Large intestine (tissue), 3 donors: ENCODE measurements at regions not wholly inside any gene's neighbourhood (a gene's known extent, or its start where the extent isn't known, plus 50 kb on each side); places are given as distances from the start of the nearest gene placed in this dataset.

ENCODE experiments used
- DNase-seq, 2 donors: peaks; one replicate each; pipeline versions ENCODE4 v3.0.0 to v3.0.0-alpha.2; 2013
- H3K27ac ChIP-seq: one replicate; pipeline ENCODE4 v1.5.1; 2013; ENCODE audit warnings: low read length
- H3K27me3 ChIP-seq: 2 replicates; pipeline ENCODE4 v1.6.1; 2013; ENCODE audit warnings: low read length; ENCODE audit not compliant: control insufficient read depth, insufficient read depth
- H3K36me3 ChIP-seq: 2 replicates; pipeline ENCODE4 v1.6.1; 2013; ENCODE audit warnings: low read length; ENCODE audit not compliant: control insufficient read depth, insufficient read depth
- H3K4me1 ChIP-seq: one replicate; pipeline ENCODE4 v1.6.1; 2013; ENCODE audit warnings: low read length; ENCODE audit not compliant: control insufficient read depth, insufficient read depth
- H3K4me3 ChIP-seq: one replicate; pipeline ENCODE4 v1.5.1; 2013; ENCODE audit warnings: low read length
- H3K9me3 ChIP-seq: one replicate; pipeline ENCODE4 v1.6.1; 2013; ENCODE audit warnings: mild to moderate bottlenecking, low read depth, low read length, moderate library complexity; ENCODE audit not compliant: control insufficient read depth
- WGBS: methylation state at CpG from one replicate; pipeline ENCODE4 v1.1.5; 2013; ENCODE audit warnings: low lambda C conversion rate; ENCODE audit not compliant: insufficient coverage; 5-methylcytosine and 5-hydroxymethylcytosine counted together

DNA sequence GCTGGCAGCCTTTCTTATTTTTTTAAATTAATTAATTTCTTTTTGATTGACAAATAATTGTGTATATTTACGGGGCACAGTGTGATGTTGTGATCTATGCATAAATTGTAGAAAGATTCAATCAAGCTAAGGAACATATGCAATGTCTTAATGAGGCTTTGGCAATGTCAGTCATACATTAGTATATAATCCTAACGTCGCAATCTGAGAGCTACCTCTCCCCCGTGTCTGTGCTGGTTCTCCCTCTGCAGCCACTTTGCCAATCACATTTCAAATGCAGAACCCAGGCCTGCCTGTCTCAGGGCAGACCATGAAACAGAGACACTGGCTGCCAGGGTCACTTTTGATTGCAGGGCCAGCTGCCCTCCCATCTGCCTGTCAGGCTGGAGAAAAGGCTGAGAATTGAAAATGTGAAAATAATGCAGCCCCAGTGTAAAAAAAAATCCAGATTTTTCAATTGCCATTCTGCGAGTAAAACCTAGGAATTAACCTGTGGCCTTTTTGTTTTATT lies 56.3 kb downstream of the SLC24A2 start:
- Histone ChIP-seq H3K4me3 (no peak overlapping the region), H3K4me1 (no peaks in the 10 kb centered on the region), H3K36me3 (no peaks in the 10 kb centered on the region), H3K9me3 (no peaks in the 10 kb centered on the region), H3K27ac (no peak overlapping the region), H3K27me3 (no peaks in the 10 kb centered on the region)
- WGBS: 60% methylated on average over 1 of the region's 5 CpGs
- DNase-seq: no peak

DNA sequence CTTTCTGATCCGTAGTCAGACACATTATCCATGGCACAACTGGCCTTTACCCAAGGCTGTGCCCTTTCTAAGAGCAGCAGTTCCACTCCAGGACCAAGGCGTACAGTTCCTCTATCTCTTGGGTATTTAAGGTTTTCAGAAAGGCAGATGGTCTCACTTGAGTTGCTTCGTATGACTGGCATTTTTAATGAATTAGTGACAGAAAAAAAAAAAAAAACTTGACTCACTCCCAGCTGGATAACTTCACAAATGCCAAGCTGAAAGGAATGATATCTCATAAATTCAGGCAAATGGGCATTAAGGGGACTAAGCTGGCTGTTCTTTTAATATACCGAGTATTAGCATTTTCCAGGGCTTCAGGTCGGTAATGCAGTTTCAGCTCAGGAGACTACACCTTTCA lies 60.7 kb downstream of the SLC24A2 start:
- Histone ChIP-seq H3K4me1 (no peaks in the 10 kb centered on the region), H3K36me3 (no peaks in the 10 kb centered on the region), H3K27me3 (no peaks in the 10 kb centered on the region), H3K9me3 (no peaks in the 10 kb centered on the region), H3K4me3 (no peak overlapping the region), H3K27ac (no peak overlapping the region)
- DNase-seq: no peak
- 89% methylated on average over 3 of the region's 5 CpGs for WGBS

DNA sequence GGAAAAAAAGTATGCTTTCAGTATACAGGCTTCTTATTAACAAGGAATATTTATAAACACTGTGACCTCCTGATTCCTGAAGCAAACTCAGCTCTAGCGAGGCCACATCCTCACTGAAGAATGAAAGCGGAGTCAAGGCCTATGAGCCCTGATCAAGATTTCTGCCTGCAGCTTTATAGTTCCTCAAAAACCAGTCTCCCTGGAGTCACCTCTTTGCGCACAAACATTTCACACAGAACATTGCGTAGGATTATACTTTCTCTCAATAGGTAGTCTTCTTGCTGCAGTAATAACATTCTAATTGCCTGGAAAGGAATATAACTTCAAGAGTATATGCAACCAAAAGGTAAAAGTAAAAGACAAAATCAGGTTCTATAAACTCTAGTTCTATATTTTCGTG lies 62.9 kb downstream of the SLC24A2 start:
- no peak overlapping the region for H3K27ac ChIP-seq
- no peaks in the 10 kb centered on the region for H3K27me3 ChIP-seq
- H3K9me3 ChIP-seq: no peaks in the 10 kb centered on the region
- 90% methylated on average over 1 of the region's 5 CpGs for WGBS
- H3K36me3 ChIP-seq: no peaks in the 10 kb centered on the region
- no peak for DNase-seq
- H3K4me3 ChIP-seq: no peak overlapping the region
- H3K4me1 ChIP-seq: no peaks in the 10 kb centered on the region

DNA sequence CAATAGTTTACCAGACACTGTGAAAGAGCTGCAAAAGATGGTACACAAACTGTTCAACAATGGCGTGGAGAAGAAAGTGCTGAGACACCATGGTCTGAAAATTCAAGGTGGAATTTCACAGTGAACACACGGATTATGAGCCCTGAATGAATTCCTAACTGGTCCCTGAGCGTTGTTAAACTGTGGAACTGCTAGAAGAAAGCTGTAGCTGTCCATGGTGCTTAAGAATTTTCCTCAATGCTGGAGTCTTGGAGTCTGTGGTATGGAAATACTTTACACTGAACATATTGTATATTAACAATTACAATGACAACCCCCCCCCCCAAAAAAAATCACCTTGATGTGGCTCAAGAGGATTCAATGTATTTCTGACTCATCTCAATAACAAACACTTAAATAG lies 68.5 kb downstream of the SLC24A2 start:
- no CpG with 5 or more reads among the region's 3 CpGs for whole genome bisulfite sequencing
- Histone ChIP-seq H3K4me1 (no peaks in the 10 kb centered on the region), H3K4me3 (no peak overlapping the region), H3K9me3 (no peaks in the 10 kb centered on the region), H3K36me3 (no peaks in the 10 kb centered on the region), H3K27me3 (no peaks in the 10 kb centered on the region), H3K27ac (no peak overlapping the region)
- DNase-seq: peak in 1 of 2 donors; percentile 5

DNA sequence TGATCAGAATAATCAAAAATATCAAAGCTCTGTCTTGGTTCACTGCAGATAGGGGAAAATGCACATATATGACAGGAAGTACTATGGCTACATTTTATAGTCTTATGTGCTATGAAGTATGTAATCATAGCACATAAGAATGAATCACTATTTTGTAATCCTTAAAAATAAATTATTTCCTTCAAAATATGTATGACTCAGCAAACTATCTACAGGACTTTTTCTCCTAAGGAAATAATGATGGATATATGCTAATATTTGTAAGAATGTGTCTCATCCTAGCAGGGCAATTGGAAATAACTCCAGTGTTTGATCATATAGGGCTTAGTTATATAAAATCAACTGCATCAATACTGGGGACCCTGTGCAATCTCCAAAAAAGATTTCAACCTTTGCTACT lies 85.1 kb downstream of the SLC24A2 start:
- H3K4me1 ChIP-seq: no peaks in the 10 kb centered on the region
- H3K27me3 ChIP-seq: no peaks in the 10 kb centered on the region
- DNase-seq: no peak
- no peaks in the 10 kb centered on the region for H3K9me3 ChIP-seq
- no peaks in the 10 kb centered on the region for H3K36me3 ChIP-seq
- no peak overlapping the region for H3K4me3 ChIP-seq
- no peak overlapping the region for H3K27ac ChIP-seq

DNA sequence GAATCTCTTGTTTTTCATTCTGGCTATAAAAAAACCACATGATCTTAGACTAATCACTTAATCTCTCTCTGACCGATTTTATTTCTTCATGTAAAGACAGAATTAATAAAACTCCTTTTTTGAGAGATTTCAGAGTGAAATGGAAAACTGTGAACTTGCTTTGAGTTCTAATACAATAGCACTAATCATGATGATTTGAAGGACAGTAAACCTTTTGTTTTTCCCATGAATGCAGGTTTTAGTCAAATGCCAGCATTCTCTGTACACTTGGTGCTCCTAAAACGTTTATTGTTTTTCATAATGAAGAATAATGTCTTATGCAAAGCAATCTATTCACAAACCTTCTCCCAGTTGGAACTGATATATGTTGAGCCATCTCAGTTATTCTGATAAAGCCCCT lies 86.8 kb downstream of the SLC24A2 start:
- 86% methylated on average over 1 of the region's 2 CpGs for WGBS
- Histone ChIP-seq H3K27ac (no peak overlapping the region), H3K4me3 (no peak overlapping the region), H3K36me3 (no peaks in the 10 kb centered on the region), H3K9me3 (no peaks in the 10 kb centered on the region), H3K4me1 (no peaks in the 10 kb centered on the region), H3K27me3 (no peaks in the 10 kb centered on the region)
- DNase-seq: no peak

DNA sequence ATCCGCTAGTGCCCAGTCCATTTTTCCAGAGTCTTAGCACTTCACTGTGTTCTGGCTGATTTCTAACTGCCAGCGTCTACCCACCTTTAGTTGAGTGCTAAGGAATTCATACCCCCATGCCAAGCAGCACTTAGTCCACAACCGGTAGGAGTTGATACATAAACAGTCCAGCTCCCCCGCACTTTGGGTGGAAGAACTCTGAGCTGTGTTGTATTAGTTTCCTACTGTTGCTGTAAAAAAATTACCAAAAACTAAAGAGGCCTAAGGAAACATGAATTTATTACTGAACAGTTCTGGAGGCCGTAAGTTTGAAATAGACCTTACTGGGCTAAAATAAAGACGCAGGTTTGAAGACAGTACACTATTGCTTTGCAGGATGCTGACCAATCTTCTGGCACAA lies 87.6 kb downstream of the SLC24A2 start:
- no peak for DNase-seq
- no peaks in the 10 kb centered on the region for H3K27me3 ChIP-seq
- WGBS: 100% methylated on average over 1 of the region's 6 CpGs

DNA sequence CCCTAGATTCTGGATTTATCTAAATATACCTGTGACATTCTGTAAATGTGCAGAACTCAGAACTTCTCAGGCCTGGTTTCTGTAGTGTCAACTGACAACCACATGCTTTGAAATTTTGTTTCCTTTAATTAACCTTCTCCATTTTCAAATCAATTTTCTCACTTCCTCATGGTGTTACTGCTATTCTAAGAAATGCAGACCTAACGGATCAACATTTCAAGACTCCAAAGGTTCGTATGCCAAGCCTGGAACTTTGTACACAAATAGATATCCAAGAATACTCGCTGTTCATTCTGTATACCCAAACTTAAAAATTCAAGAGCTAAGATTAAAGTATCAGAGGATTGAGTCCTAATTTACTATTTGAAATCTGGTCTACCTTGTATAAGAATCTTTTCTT lies 88.1 kb downstream of the SLC24A2 start:
- 92% methylated on average over 2 of the region's 3 CpGs for WGBS

More for the DNA sequence above, 87.6 kb downstream of the SLC24A2 start:
- Histone ChIP-seq H3K36me3 (no peaks in the 10 kb centered on the region), H3K9me3 (no peaks in the 10 kb centered on the region), H3K4me3 (no peak overlapping the region), H3K27ac (no peak overlapping the region), H3K4me1 (no peaks in the 10 kb centered on the region)

DNA sequence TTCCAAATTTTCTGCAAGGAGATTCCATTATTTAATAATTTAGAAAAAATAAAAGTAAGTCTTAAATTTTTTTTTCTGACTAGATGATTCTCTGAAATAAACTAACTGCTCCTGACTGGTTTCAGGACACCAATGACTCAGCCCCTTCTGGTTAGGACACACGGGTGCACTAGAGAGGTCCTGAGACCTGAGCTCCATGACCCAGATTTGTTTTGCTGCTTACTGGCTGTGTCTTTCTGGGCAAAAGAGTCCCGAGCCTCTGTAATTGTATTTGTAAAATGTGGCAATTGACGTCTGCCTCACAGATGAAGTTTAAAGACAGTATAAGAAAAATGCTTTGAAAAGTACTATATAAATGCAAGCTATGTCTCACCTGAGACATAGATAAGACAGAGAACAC lies 89.1 kb downstream of the SLC24A2 start:
- Histone ChIP-seq H3K9me3 (no peaks in the 10 kb centered on the region), H3K27ac (no peak overlapping the region), H3K27me3 (no peaks in the 10 kb centered on the region), H3K4me1 (no peaks in the 10 kb centered on the region), H3K36me3 (no peaks in the 10 kb centered on the region), H3K4me3 (no peak overlapping the region)
- WGBS: 11% methylated on average over 2 of the region's 3 CpGs
- DNase-seq: no peak

More for the DNA sequence above, 88.1 kb downstream of the SLC24A2 start:
- H3K27ac ChIP-seq: no peak overlapping the region
- no peak for DNase-seq
- H3K4me1 ChIP-seq: no peaks in the 10 kb centered on the region
- no peak overlapping the region for H3K4me3 ChIP-seq
- H3K27me3 ChIP-seq: no peaks in the 10 kb centered on the region
- H3K36me3 ChIP-seq: no peaks in the 10 kb centered on the region
- no peaks in the 10 kb centered on the region for H3K9me3 ChIP-seq

DNA sequence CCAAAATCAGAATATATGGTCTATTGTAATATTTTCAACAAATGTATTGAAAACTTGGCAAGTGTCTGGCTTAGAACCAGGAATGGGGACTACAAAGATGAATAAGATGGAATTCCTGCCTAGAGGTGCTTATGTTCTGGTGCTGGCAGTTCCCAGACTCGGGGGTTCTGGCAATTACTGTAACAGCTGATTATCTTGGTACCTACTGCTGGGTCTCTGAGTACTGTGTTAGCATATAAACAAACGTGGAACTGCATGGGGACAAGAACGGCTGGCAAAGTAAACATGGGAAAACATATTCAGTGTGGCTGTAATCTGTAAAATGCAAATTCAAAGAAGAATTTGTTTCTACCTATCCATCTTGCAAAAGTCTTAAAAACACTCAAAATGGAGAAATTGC lies 89.9 kb downstream of the SLC24A2 start:
- H3K4me3 ChIP-seq: no peak overlapping the region
- no peaks in the 10 kb centered on the region for H3K36me3 ChIP-seq
- no peaks in the 10 kb centered on the region for H3K4me1 ChIP-seq
- no peaks in the 10 kb centered on the region for H3K27me3 ChIP-seq
- no peak for DNase-seq
- no CpG with 5 or more reads among the region's 3 CpGs for WGBS
- H3K27ac ChIP-seq: no peak overlapping the region
- no peaks in the 10 kb centered on the region for H3K9me3 ChIP-seq

DNA sequence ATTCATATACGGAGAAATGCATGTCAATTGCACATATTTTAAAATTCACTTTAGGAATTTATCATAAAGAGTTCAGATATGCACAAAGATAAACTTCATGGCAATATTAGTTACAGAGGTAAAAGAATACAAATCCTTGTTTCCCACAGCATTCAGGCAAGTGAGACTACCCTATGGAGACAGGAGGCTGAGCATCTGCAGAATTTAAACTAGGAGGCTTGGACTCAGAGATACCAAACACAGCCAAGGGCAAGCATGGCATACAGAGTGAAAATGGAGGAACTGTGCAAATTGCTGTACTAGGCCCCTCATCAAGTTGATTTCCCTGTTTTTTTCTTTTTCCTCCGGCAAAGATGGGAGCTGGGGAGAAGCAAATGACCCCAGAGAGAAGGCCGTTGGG lies 94.2 kb downstream of the SLC24A2 start:
- Histone ChIP-seq H3K36me3 (no peaks in the 10 kb centered on the region), H3K9me3 (no peaks in the 10 kb centered on the region), H3K27me3 (no peaks in the 10 kb centered on the region), H3K4me1 (no peaks in the 10 kb centered on the region), H3K27ac (no peak overlapping the region), H3K4me3 (no peak overlapping the region)
- no peak for DNase-seq
- no CpG with 5 or more reads among the region's 3 CpGs for WGBS
